OCI-LY3 (cell line): ENCODE measurements at regions not wholly inside any gene's neighbourhood (a gene's known extent, or its start where the extent isn't known, plus 50 kb on each side); places are given as distances from the start of the nearest gene placed in this dataset.

Experiments
- H2AFZ ChIP-seq: fragments of 200-600, 300-600 bp; shearing (Covaris generic); 2 replicates; pipeline ENCODE4 v1.6.0; 2014; ENCODE audit warnings: antibody characterized with exemption, low read depth, low read length
- H3K27ac ChIP-seq: fragments of 200-600, 300-600 bp; sonication (generic); 2 replicates; pipeline ENCODE4 v1.5.1; 2014; ENCODE audit warnings: mild to moderate bottlenecking, low read length, moderate library complexity, mixed read lengths
- H3K27me3 ChIP-seq: fragments of 200-600, 300-600 bp; sonication (generic); 2 replicates; pipeline ENCODE4 v1.6.1; 2014; ENCODE audit warnings: low read depth, low read length, mixed read lengths
- H3K36me3 ChIP-seq: fragments of 200-600, 300-600 bp; sonication (generic); replicated peaks from 2 replicates; pipeline ENCODE3; 2014; ENCODE audit warnings: low read depth, low read length, mixed read lengths
- H3K4me1 ChIP-seq: fragments of 300-600, 200-600 bp; sonication (generic); 2 replicates; pipeline ENCODE4 v1.6.1; 2014; ENCODE audit warnings: low read length, mixed read lengths
- H3K4me2 ChIP-seq: fragments of 200-600, 300-600 bp; sonication (generic); 2 replicates; pipeline ENCODE4 v1.6.1; 2014; ENCODE audit warnings: low read length, mixed read lengths
- H3K4me3 ChIP-seq: fragments of 300-600, 200-600 bp; sonication (generic); 2 replicates; pipeline ENCODE4 v1.5.1; 2014; ENCODE audit warnings: antibody characterized with exemption, mild to moderate bottlenecking, low read length, moderate library complexity
- H3K79me2 ChIP-seq: fragments of 300-600, 200-600 bp; shearing (Covaris generic); 2 replicates; pipeline ENCODE4 v1.6.1; 2014; ENCODE audit warnings: mild to moderate bottlenecking, low read length, mixed read lengths
- H3K9ac ChIP-seq: fragments of 300-600, 200-600 bp; shearing (Covaris generic); 2 replicates; pipeline ENCODE4 v1.6.0; 2014; ENCODE audit warnings: mild to moderate bottlenecking, low read length, moderate library complexity
- H3K9me3 ChIP-seq: fragments of 200-600, 300-600 bp; shearing (Covaris generic); 2 replicates; pipeline ENCODE4 v1.6.1; 2014; ENCODE audit warnings: low read length, mixed read lengths; ENCODE audit not compliant: insufficient read depth
- H4K20me1 ChIP-seq: fragments of 200-600, 300-600 bp; sonication (generic); 2 replicates; pipeline ENCODE4 v1.6.1; 2016; ENCODE audit warnings: low read length, mixed read lengths; ENCODE audit not compliant: insufficient read depth
- CTCF ChIP-seq: fragments of 200-600, 300-600 bp; sonication (generic); IDR thresholded peaks from 2 replicates; pipeline ENCODE4 v1.5.1; 2014; ENCODE audit warnings: antibody characterized with exemption, low read length, low read depth
- EZH2phosphoT487 ChIP-seq: fragments of 200-600 bp; shearing (Covaris generic); IDR thresholded peaks from 2 replicates; pipeline ENCODE4 v1.6.1; 2018; ENCODE audit warnings: antibody characterized with exemption, mixed run types, low read depth

- Histone ChIP-seq H2AFZ (no peak overlapping the region), H3K9me3 (no peaks in the 10 kb centered on the region), H3K4me1 (no peaks in the 10 kb centered on the region), H3K27me3 (peaks cover 8% of the 10 kb centered on the region; the same call in 1 of the 2 replicates), H3K9ac (no peak overlapping the region), H3K36me3 (no peaks in the 10 kb centered on the region), H4K20me1 (no peaks in the 10 kb centered on the region), H3K4me3 (no peak overlapping the region), H3K4me2 (no peak overlapping the region), H3K27ac (no peak overlapping the region), H3K79me2 (no peaks in the 10 kb centered on the region)
- TF ChIP-seq EZH2phosphoT487 (no peak), CTCF (no peak)
These were observed 103.4 kb upstream of the SASH1 start for GRCh38 chr6:148239215-148239614.

GRCh38 chr6:148239801-148240460, 102.7 kb upstream of the SASH1 start:
- no peak overlapping the region for H3K4me2 ChIP-seq
- H2AFZ ChIP-seq = no peak overlapping the region
- H3K9ac ChIP-seq = no peak overlapping the region
- no peaks in the 10 kb centered on the region for H4K20me1 ChIP-seq
- no peaks in the 10 kb centered on the region for H3K9me3 ChIP-seq
- H3K36me3 ChIP-seq = no peaks in the 10 kb centered on the region
- no peaks in the 10 kb centered on the region for H3K4me1 ChIP-seq
- TF ChIP-seq EZH2phosphoT487 (no peak), CTCF (no peak)
- H3K4me3 ChIP-seq = no peak overlapping the region
- peaks cover 8% of the 10 kb centered on the region; the same call in 1 of the 2 replicates for H3K27me3 ChIP-seq
- H3K79me2 ChIP-seq = no peaks in the 10 kb centered on the region
- no peak overlapping the region for H3K27ac ChIP-seq

GRCh38 chr6:148240461-148240840, 102.2 kb upstream of the SASH1 start:
- Histone ChIP-seq H3K27ac (no peak overlapping the region), H4K20me1 (no peaks in the 10 kb centered on the region), H3K4me2 (no peak overlapping the region), H3K9ac (no peak overlapping the region), H2AFZ (no peak overlapping the region), H3K9me3 (no peaks in the 10 kb centered on the region), H3K4me1 (no peaks in the 10 kb centered on the region), H3K4me3 (no peak overlapping the region), H3K27me3 (peaks cover 8% of the 10 kb centered on the region; the same call in 1 of the 2 replicates), H3K36me3 (no peaks in the 10 kb centered on the region), H3K79me2 (no peaks in the 10 kb centered on the region)
- TF ChIP-seq EZH2phosphoT487 = no peak
- TF ChIP-seq CTCF = no peak

DNA sequence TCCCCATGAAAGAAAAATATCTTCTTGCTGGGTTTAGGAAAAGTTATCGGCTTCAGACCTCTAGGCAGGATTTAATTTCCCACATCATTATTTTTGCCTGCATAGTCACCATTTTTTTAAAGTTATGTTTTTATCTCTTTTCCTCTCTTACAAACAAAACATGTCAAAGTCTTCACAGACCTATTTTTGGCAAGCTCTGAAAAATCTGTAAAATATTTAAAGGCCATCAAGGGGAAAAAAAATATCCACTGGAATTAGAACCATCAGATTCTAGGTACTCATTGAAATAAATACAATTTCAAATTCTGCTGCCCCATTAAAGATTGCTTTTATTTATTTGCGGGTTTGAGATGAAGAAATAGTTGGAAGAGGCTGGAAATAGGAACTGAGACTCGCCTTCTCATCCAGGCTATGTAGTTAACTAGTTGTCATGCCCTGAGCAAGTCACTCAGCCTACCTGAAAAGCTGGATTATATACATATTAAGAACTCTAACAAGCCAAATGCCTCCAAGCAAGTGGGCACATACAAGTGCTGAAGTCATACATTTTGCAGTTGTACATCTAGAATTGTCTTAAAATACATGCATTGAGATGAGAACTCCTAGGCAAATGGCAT, 101.7 kb upstream of the SASH1 start:
- Histone ChIP-seq H3K4me2 (no peak overlapping the region), H2AFZ (no peak overlapping the region)

More for the DNA sequence above, 101.7 kb upstream of the SASH1 start:
- Histone ChIP-seq H3K36me3 (no peaks in the 10 kb centered on the region), H3K27me3 (peaks cover 8% of the 10 kb centered on the region; the same call in 1 of the 2 replicates), H3K79me2 (no peaks in the 10 kb centered on the region), H3K27ac (no peak overlapping the region), H3K4me3 (no peak overlapping the region), H3K4me1 (no peaks in the 10 kb centered on the region), H3K9ac (no peak overlapping the region), H4K20me1 (no peaks in the 10 kb centered on the region), H3K9me3 (no peaks in the 10 kb centered on the region)
- no peak for TF ChIP-seq EZH2phosphoT487
- no peak for TF ChIP-seq CTCF
